Esophagus mucosa (tissue), 1 donor: ENCODE measurements at regions not wholly inside any gene's neighbourhood (a gene's known extent, or its start where the extent isn't known, plus 50 kb on each side); places are given as distances from the start of the nearest gene placed in this dataset.
"Not testable (repeated sequence)": the region's sequence is repeated elsewhere in the genome, so short reads cannot be mapped to it uniquely, and the experiment has no call there.

Experiments
- ATAC-seq: fragments of 200-7000 bp; cut with Tn5 transposase; one replicate; pipeline ENCODE4 v1.9.1; 2020
- donor health status: DM: yes; HTN: yes; CAD: no.

DNA sequence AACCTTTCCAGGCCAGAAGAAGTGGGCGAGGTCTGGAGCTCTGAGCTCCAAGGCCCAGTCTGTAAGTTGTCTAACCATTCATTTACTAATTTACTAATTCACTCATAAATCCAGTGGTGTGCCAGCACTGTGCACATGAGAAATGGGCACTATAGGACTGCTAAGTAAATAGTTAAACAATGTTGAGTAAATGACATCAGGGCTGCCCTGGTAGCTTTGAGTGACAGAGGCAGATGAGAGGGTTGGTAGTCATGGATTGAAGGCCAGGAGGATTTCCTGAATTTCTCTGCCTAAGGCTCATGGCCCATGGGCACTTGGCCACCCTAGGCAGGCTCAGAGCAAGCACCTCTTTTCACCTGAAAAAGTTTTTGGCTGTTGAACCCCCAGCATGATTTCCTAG is 216.9 kb upstream of the RXFP2 start:
- ATAC-seq = no peak

DNA sequence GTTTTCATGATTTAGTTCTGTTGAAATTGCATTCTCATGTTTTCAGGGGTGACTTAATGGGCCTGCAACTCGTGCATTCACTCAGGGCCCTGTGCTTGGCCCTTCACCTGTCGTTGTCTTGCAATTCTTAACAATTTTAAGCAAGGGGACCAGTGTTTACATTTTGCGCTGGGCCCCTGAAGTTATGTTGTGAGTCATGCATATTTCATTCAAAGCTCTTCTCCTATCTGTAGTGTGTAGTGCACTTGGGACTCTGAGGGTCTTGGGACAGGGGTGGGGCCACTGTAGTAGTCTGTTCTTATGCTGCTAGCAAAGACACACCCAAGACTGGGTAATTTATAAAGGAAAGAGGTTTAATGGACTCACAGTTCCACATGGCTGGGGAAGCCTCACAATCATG is 211.2 kb upstream of the RXFP2 start:
- no peak for ATAC-seq

DNA sequence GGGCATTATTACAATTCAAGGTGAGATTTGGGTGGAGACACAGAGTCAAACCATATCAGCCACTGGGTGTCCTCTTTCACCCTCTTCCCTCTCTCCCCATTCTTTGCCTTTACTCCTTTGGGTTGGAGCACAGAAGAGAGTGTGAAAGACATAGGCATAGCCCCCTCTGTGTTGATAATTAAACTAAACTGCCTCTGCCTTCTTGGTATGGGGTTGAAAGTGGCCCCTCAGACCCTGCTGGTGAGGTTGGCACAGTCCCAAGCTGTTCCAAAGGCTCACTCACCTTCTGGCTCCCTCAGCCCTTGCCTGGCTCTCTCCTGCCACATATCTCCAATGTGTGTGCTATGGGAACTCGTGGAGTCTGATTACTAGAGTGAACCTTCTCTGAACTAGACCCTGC is 210.6 kb upstream of the RXFP2 start:
- ATAC-seq = no peak

- no peak for ATAC-seq
These were observed 208.4 kb upstream of the RXFP2 start for GRCh38 chr13:31530922-31531321.

GRCh38 chr13:31537052-31537451 is 202.3 kb upstream of the RXFP2 start:
- ATAC-seq = no peak

- no peak for ATAC-seq
These were observed 201.0 kb upstream of the RXFP2 start for GRCh38 chr13:31538067-31539042.

GRCh38 chr13:31540281-31540680 is 199.0 kb upstream of the RXFP2 start:
- ATAC-seq = no peak

DNA sequence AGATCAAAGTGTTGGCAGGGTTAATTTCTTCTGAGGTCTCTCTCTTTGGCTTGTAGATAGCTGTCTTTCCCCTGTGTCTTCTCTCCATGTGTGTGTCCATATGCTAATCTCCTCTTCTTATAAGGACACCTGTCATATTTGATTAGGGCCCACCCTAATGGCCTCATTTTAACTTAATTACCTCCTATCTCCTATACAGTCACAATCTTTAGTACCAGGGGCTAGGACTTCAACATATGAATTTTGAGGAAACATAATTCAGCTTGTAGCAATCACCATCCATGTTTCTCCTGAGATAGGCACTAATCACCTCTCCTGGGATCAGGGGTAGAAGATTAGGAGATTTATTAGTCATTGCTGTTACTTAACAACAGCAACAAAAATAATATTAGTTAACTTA is 196.1 kb upstream of the RXFP2 start:
- no peak for ATAC-seq

DNA sequence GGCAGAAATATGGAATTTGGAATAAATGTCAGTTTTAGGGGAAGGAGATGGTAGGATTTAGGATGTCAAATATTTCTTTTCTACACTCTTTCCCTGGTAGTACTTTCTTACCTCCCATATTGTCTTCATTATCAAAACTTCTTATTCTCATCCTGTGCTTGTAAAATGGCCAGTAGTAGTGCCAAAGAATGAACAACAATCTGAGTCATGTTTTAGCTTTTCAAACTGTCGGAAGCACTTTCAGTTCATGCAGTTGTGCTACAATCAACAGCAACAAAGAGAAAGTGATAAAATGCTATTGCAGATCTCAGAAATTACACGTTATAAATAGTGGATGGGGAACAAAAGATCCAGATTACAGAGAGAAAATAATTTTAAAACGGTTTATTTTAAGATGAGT is 193.7 kb upstream of the RXFP2 start:
- ATAC-seq = no peak

- ATAC-seq = no peak
These were observed 182.9 kb upstream of the RXFP2 start for GRCh38 chr13:31556376-31556775.

GRCh38 chr13:31584221-31584620 is 155.1 kb upstream of the RXFP2 start:
- not testable (repeated sequence) for ATAC-seq

DNA sequence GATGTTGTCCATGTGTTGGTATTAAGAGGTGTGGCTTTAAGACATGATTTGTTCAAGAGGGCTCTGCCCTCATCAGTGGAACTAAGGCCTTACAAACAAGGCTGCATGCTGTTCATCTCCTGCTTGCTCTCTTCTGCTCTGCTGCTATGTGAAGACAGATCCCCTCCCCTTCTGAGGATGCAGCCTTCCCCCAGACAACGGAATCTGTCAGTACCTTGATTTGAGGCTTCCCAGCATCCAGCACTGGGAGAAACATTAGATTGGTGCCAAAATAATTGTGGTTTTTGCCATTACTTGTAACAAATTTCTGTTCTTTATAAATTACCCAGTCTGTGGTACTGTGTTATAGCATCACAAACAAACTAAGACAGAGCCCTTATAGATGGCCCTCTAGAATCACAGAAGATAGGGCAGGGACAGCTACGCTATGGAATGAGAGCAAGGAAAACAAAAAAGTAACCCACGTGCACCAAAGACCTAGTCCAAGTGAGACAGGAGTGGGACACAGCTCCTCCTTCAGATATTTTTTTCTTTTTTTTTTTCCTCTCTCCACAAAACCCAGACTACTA is 151.5 kb upstream of the RXFP2 start:
- ATAC-seq = no peak

- ATAC-seq = no peak
These were observed 151.0 kb upstream of the RXFP2 start for GRCh38 chr13:31588316-31588715.

- no peak for ATAC-seq
These were observed 150.4 kb upstream of the RXFP2 start for GRCh38 chr13:31588893-31589292.

- no peak for ATAC-seq
These were observed 147.6 kb upstream of the RXFP2 start for GRCh38 chr13:31591642-31592233.

- ATAC-seq = no peak
These were observed 145.3 kb upstream of the RXFP2 start for GRCh38 chr13:31594056-31594455.

DNA sequence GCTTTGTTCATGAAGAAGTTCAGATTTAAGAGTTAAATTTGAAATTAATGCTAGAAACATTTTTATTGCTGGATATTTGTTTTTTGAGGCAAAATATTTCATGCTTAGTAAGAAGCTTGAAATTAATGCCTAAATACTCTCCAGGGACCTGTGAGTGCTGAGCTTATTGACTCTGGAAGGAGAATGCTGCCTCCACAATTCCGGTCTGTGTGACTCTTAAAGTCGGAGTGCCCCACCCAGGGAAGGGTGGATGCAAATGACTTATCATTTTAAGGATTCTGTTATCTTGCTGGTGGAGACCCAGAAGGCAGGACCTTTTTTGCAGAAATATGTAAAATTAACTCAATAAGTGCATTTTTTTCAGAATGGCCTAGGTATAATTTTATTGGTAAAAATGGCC is 143.8 kb upstream of the RXFP2 start:
- ATAC-seq = no peak

- no peak for ATAC-seq
These were observed 140.3 kb upstream of the RXFP2 start for GRCh38 chr13:31598990-31599389.

DNA sequence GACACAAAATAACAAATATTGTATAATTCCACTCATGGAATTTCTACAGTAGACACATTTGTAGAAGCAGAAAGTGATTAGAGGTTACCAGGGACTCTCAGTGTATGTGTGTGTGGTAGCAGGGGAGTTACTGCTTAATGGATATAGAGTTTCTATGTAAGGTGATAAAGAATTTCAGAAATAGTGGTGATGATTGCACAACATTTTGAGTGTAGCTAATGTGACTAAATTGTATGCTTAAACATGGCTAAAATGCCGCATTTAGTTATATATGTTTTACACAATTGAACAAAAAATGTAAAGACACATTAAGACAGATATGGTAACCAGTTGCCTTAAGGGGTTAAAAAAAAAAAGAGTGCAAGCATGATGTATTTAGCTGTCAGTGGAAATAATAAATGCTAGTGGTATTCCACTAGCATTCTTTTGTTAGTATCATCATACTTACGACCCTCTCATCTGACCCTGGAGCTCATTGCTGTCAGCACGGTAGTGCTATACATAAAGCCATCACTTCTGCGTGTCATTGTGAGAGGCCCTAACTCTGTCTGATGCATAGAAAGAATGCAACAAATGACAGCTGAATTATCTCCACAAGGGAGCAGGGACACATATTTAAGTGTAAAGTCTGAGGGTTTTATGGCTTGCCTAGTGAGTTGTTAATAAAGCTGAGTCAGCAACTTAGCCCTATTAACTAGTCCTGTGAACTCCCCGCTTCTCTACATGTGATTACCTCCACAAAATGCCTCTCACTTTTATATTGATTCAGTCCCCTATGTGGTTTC is 134.1 kb upstream of the RXFP2 start:
- ATAC-seq = no peak

- not testable (repeated sequence) for ATAC-seq
These were observed 131.8 kb upstream of the RXFP2 start for GRCh38 chr13:31607531-31607930.

DNA sequence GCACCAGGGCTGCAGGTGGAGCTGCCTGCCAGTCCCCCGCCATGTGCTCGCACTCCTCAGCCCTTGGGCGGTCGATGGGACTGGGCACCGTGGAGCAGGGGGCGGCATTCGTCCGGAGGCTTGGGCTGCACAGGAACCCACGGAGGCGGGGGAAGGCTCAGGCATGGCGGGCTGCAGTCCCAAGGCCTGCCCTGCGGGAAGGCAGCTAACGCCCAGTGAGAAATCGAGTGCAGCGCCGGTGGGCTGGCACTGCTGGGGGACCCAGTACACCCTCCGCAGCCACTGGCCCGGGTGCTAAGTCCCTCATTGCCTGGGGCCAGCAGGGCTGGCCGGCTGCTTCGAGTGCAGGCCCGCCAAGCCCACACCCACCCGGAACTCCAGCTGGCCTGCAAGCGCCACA is 130.5 kb upstream of the RXFP2 start:
- not testable (repeated sequence) for ATAC-seq

DNA sequence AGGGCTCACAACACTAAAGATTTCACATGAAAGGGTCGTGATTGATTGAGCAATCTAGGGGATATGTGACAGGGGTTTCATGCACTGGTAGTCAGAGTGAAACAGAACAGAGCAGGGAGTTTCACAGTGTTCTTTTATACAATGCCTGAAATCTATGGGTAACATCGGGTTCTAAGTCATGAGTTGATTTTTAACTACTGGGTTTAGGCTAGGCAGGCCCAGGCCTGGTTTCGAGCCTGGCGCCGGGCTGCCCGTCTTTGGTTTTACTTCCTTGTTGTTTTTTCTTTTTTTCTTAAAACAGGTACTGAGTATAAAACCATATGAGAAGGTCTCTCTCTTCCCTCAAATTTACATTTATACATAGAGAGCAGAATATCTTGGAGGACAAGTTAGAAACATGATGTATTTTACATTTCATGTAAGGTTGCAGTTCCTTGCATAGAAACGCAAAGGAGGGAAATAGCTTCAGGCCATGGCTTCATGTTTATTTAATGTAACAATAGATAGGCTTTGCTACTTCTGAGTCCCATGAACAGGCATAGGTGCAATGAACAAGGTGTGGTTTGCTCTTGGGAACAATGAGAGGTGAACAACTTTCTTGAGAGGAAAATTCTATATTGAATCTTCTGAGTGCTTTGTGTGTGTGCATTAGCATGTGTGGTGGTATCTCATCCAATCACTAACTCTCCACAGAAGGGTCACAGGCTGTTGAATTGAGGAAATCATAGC is 128.9 kb upstream of the RXFP2 start:
- peak; percentile 88 for ATAC-seq
